ENCODE measurements at regions not wholly inside any gene's neighbourhood (a gene's known extent, or its start where the extent isn't known, plus 50 kb on each side); places are given as distances from the start of the nearest gene placed in this dataset.

DNA sequence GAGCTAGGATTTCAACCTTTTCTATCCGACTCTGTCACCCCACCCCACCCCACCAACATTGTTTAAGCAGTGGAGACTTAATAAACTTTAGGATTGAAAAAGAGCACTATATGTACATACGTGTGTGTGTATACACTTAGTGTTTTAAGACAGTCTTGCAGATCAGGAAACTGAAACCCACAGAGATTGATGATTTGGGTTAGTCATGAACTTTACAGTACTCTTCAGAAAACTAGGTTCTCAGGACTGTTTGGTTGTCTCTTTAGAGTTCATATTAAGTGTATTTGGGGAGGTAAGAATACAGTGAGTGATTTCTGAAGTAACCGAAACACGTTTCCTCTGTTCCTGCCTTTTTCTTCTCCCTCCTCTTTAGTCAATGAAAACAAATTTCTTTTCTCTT is 1043.1 kb downstream of the TLE1 start:
- Histone ChIP-seq H4K5ac (ENCODE audit: insufficient read length, low read depth, low read length) (no peak overlapping the region), H3K4me1 (ENCODE audit: insufficient read depth, low read length) (no peaks in the 10 kb centered on the region), H4K20me1 (ENCODE audit: control insufficient read depth, insufficient read depth, insufficient read length) (no peaks in the 10 kb centered on the region), H3K56ac (ENCODE audit: insufficient read length, low read depth, low read length) (no peak overlapping the region), H3K23me2 (ENCODE audit: insufficient read length, low read depth, low read length, poor library complexity, severe bottlenecking) (no peaks in the 10 kb centered on the region), H3K4ac (ENCODE audit: low read depth, low read length) (no peak overlapping the region), H2BK12ac (ENCODE audit: insufficient read length, low read depth, low read length) (no peak overlapping the region), H3K4me2 (ENCODE audit: insufficient read depth, insufficient read length, low read length) (no peak overlapping the region), H2AK5ac (ENCODE audit: insufficient read length, low read length) (no peak overlapping the region), H3K79me1 (ENCODE audit: insufficient read depth, low read depth, low read length, poor library complexity, severe bottlenecking) (no peaks in the 10 kb centered on the region), H3K9ac (ENCODE audit: extremely low read depth, insufficient read length, low read length) (no peak overlapping the region), H2BK15ac (ENCODE audit: low read depth, low read length) (no peak overlapping the region), H3T11ph (ENCODE audit: low read length) (no peak overlapping the region), H3K23ac (ENCODE audit: insufficient read length, low read depth, low read length) (no peak overlapping the region), H2AFZ (ENCODE audit: low read length) (no peak overlapping the region), H3K27ac (ENCODE audit: insufficient read length, low read depth, low read length) (no peak overlapping the region), H2BK20ac (ENCODE audit: low read depth, low read length, poor library complexity, severe bottlenecking) (no peak overlapping the region), H4K8ac (replicated peaks; ENCODE audit: insufficient read length, low read depth, low read length) (no peak overlapping the region), H3K79me2 (ENCODE audit: insufficient read depth, low read length) (no peaks in the 10 kb centered on the region), H3K9me3 (ENCODE audit: control insufficient read depth, low read depth, low read length) (no peaks in the 10 kb centered on the region), H3K18ac (ENCODE audit: insufficient read length, low read depth, low read length) (no peak overlapping the region), H2BK5ac (ENCODE audit: insufficient read length, low read length) (no peak overlapping the region), H2BK120ac (ENCODE audit: low read depth, low read length, poor library complexity, severe bottlenecking) (no peak overlapping the region), H3K14ac (ENCODE audit: insufficient read depth, low read length) (no peak overlapping the region), H4K91ac (ENCODE audit: insufficient read length, low read depth, low read length) (no peak overlapping the region), H3K27me3 (ENCODE audit: insufficient read depth, low read length) (no peaks in the 10 kb centered on the region)
- Mint-ChIP-seq H3K36me3 (ENCODE audit: insufficient read depth in 1 of 3, low read depth in 3 of 3) (no peaks in the 10 kb centered on the region), H3K27ac (no peak overlapping the region), H3K4me3 (no peak overlapping the region), H3K9me3 (no peaks in the 10 kb centered on the region), H3K27me3 (ENCODE audit: low read depth) (no peaks in the 10 kb centered on the region), H3K4me1 (peaks cover 0 to 6% of the 10 kb centered on the region in 2 experiments; a peak in 1 of 4 replicates)
- WGBS (ENCODE audit: extremely low coverage, insufficient read length, low lambda C conversion rate) = no CpG with 5 or more reads among the region's 4 CpGs
- TF ChIP-seq, protein P1, sequence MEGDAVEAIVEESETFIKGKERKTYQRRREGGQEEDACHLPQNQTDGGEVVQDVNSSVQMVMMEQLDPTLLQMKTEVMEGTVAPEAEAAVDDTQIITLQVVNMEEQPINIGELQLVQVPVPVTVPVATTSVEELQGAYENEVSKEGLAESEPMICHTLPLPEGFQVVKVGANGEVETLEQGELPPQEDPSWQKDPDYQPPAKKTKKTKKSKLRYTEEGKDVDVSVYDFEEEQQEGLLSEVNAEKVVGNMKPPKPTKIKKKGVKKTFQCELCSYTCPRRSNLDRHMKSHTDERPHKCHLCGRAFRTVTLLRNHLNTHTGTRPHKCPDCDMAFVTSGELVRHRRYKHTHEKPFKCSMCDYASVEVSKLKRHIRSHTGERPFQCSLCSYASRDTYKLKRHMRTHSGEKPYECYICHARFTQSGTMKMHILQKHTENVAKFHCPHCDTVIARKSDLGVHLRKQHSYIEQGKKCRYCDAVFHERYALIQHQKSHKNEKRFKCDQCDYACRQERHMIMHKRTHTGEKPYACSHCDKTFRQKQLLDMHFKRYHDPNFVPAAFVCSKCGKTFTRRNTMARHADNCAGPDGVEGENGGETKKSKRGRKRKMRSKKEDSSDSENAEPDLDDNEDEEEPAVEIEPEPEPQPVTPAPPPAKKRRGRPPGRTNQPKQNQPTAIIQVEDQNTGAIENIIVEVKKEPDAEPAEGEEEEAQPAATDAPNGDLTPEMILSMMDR (conservative IDR thresholded peaks at IDR 0.05) = no peak
- no peak for DNase-seq

Data from H9 (cell line).